HepG2 (cell line): ENCODE measurements at regions not wholly inside any gene's neighbourhood (a gene's known extent, or its start where the extent isn't known, plus 50 kb on each side); places are given as distances from the start of the nearest gene placed in this dataset.

ENCODE experiments used
- ATM ChIP-seq: fragments of 450-650 bp; IDR thresholded peaks from 2 replicates; pipeline ENCODE4 v1.7.1; 2017; ENCODE audit warnings: mild to moderate bottlenecking, borderline replicate concordance
- GPN1 ChIP-seq: sonication (generic); formaldehyde crosslinking; IDR thresholded peaks from 2 replicates; pipeline ENCODE4 v1.5.1; 2020; ENCODE audit warnings: missing genetic modification reagents, borderline replicate concordance
- MXD4 ChIP-seq: IDR thresholded peaks from 2 replicates; pipeline ENCODE4 v1.6.1; 2016; ENCODE audit warnings: mild to moderate bottlenecking, missing biosample characterization, missing genetic modification reagents
- SIN3B ChIP-seq: fragments of 150-350 bp; IDR thresholded peaks from 2 replicates; pipeline ENCODE4 v1.6.1; 2014; ENCODE audit warnings: low read length
- ZNF333 ChIP-seq: sonication (generic); formaldehyde crosslinking; IDR thresholded peaks from 2 replicates; pipeline ENCODE4 v1.4.0; 2020; ENCODE audit warnings: mild to moderate bottlenecking, missing genetic modification reagents, borderline replicate concordance
- TF ChIP-seq, protein P1 (sequence below): sonication (generic); formaldehyde crosslinking; IDR thresholded peaks from 2 replicates; pipeline ENCODE4 v1.4.0; 2020; ENCODE audit warnings: mild to moderate bottlenecking, missing genetic modification reagents
- TF ChIP-seq, protein P2 (sequence below): sonication (generic); formaldehyde crosslinking; IDR thresholded peaks from 2 replicates; pipeline ENCODE4 v1.4.0; 2020; ENCODE audit warnings: missing genetic modification reagents, borderline replicate concordance
- TF ChIP-seq, protein P3 (sequence below): sonication (generic); formaldehyde crosslinking; IDR thresholded peaks from 2 replicates; pipeline ENCODE4 v1.4.0; 2020; ENCODE audit warnings: missing genetic modification reagents
- TF ChIP-seq, protein P4 (sequence below): fragments of 450-650 bp; IDR thresholded peaks from 2 replicates; pipeline ENCODE4 v1.6.1; 2017

DNA sequence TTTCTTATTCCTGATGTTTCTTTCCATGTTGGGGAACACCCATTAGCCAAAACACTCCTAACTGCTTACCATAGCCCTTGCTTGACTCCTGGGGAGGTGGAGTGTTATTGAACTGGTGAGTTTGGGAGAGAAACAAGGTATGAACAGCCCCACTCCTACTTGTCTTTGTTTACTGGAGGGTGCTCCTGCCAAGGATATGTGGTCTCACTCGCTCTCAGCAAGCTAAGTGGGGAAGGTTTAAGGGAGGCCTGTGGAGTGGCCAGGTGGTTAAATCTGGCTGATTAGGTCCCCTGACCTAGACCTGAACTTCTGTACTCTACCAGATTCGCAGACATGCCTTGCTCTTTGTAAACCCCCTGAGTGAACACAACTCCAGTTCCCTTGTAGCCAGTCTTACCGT, 300.1 kb downstream of the PTEN start (continued):
- TF ChIP-seq ZNF333 (CRISPR knock-in tag), result no peak
- TF ChIP-seq GPN1, result no peak
- TF ChIP-seq, protein P1, sequence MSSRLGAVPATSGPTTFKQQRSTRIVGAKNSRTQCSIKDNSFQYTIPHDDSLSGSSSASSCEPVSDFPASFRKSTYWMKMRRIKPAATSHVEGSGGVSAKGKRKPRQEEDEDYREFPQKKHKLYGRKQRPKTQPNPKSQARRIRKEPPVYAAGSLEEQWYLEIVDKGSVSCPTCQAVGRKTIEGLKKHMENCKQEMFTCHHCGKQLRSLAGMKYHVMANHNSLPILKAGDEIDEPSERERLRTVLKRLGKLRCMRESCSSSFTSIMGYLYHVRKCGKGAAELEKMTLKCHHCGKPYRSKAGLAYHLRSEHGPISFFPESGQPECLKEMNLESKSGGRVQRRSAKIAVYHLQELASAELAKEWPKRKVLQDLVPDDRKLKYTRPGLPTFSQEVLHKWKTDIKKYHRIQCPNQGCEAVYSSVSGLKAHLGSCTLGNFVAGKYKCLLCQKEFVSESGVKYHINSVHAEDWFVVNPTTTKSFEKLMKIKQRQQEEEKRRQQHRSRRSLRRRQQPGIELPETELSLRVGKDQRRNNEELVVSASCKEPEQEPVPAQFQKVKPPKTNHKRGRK (CRISPR knock-in tag), result no peak
- no peak for TF ChIP-seq ATM
- TF ChIP-seq MXD4, result no peak
- TF ChIP-seq, protein P2, sequence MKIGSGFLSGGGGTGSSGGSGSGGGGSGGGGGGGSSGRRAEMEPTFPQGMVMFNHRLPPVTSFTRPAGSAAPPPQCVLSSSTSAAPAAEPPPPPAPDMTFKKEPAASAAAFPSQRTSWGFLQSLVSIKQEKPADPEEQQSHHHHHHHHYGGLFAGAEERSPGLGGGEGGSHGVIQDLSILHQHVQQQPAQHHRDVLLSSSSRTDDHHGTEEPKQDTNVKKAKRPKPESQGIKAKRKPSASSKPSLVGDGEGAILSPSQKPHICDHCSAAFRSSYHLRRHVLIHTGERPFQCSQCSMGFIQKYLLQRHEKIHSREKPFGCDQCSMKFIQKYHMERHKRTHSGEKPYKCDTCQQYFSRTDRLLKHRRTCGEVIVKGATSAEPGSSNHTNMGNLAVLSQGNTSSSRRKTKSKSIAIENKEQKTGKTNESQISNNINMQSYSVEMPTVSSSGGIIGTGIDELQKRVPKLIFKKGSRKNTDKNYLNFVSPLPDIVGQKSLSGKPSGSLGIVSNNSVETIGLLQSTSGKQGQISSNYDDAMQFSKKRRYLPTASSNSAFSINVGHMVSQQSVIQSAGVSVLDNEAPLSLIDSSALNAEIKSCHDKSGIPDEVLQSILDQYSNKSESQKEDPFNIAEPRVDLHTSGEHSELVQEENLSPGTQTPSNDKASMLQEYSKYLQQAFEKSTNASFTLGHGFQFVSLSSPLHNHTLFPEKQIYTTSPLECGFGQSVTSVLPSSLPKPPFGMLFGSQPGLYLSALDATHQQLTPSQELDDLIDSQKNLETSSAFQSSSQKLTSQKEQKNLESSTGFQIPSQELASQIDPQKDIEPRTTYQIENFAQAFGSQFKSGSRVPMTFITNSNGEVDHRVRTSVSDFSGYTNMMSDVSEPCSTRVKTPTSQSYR (CRISPR knock-in tag), result no peak
- TF ChIP-seq, protein P3, sequence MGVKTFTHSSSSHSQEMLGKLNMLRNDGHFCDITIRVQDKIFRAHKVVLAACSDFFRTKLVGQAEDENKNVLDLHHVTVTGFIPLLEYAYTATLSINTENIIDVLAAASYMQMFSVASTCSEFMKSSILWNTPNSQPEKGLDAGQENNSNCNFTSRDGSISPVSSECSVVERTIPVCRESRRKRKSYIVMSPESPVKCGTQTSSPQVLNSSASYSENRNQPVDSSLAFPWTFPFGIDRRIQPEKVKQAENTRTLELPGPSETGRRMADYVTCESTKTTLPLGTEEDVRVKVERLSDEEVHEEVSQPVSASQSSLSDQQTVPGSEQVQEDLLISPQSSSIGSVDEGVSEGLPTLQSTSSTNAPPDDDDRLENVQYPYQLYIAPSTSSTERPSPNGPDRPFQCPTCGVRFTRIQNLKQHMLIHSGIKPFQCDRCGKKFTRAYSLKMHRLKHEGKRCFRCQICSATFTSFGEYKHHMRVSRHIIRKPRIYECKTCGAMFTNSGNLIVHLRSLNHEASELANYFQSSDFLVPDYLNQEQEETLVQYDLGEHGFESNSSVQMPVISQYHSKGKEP, result no peak
- TF ChIP-seq, protein P4, sequence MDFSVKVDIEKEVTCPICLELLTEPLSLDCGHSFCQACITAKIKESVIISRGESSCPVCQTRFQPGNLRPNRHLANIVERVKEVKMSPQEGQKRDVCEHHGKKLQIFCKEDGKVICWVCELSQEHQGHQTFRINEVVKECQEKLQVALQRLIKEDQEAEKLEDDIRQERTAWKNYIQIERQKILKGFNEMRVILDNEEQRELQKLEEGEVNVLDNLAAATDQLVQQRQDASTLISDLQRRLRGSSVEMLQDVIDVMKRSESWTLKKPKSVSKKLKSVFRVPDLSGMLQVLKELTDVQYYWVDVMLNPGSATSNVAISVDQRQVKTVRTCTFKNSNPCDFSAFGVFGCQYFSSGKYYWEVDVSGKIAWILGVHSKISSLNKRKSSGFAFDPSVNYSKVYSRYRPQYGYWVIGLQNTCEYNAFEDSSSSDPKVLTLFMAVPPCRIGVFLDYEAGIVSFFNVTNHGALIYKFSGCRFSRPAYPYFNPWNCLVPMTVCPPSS, result no peak
- no peak for TF ChIP-seq SIN3B
- TF ChIP-seq, all 625 proteins: peak for 0
